Lower leg skin (tissue), 3 donors: ENCODE measurements at regions not wholly inside any gene's neighbourhood (a gene's known extent, or its start where the extent isn't known, plus 50 kb on each side); places are given as distances from the start of the nearest gene placed in this dataset.

Experiments
- CTCF ChIP-seq, 3 donors: fragments of 450-650 bp; IDR thresholded peaks; one replicate each; pipeline ENCODE4 v1.5.1; 2016; ENCODE audit warnings: antibody characterized with exemption in 3 of 3, mild to moderate bottlenecking in 3 of 3, moderate library complexity in 2 of 3
- POLR2A ChIP-seq, 2 donors: fragments of 450-650 bp; IDR thresholded peaks; one replicate each; pipeline ENCODE4 v1.6.1; 2016 to 2017; ENCODE audit warnings: antibody characterized with exemption in 2 of 2, mild to moderate bottlenecking in 1 of 2, moderate library complexity in 1 of 2

- TF ChIP-seq CTCF (IDR thresholded peaks at IDR 0.05) (no peak), POLR2A (IDR thresholded peaks at IDR 0.05) (no peak)
Measured at GRCh38 chr11:21775911-21776310, 417.0 kb upstream of the ANO5 start.
